ENCODE measurements at regions not wholly inside any gene's neighbourhood (a gene's known extent, or its start where the extent isn't known, plus 50 kb on each side); places are given as distances from the start of the nearest gene placed in this dataset.

DNA sequence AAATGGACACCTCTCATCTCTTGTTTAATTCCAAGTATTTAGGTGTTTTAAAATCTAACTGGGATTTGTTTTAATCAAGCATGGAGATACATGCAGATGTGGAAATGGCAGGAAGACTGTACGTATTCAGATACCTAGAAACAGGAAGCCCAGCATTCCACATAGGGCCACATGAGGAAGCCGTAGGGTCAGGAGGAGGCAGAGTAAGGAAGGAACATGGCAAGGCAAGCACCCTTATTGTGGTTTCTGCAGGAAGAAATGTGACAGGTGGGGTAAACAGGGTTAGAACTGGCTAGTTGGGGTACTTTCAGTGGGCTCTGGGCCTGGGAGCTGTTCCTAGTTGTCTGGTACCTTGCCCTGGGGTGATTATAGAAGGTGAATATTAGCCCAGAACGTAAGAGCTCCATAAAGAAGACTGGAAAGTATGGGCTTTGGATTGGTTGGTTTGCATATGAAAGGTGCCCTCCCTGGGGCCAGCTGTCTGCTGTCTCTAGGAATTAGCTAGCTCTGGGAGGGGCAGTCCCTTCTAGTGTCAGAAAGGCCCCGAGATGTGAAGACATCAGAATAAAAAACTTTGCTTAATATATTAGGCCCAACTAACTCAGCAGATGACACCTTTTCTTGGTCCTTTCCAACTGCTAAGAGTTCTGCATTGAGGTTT is 107.7 kb upstream of the CADPS start:
- DNase-seq: no peak

DNA sequence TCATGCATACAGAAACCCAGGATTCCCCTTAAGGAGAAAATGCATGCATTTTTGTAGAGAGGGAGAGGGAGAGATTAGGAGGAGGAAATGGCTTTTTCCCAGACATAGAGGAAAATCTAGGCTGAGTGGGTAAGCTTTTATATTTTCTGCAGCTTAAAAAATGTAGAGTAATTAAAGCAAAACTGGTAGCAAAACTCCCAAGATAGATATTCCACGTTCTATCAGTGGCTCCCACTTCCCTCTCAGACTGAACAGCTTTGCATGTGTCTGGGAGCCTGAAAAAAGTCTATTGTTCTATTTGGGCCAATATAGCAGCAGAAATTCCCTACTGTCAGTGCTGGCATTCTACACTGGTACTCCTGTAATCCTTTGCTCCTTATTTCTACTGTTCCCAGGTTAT is 110.8 kb upstream of the CADPS start:
- no peak for DNase-seq

DNA sequence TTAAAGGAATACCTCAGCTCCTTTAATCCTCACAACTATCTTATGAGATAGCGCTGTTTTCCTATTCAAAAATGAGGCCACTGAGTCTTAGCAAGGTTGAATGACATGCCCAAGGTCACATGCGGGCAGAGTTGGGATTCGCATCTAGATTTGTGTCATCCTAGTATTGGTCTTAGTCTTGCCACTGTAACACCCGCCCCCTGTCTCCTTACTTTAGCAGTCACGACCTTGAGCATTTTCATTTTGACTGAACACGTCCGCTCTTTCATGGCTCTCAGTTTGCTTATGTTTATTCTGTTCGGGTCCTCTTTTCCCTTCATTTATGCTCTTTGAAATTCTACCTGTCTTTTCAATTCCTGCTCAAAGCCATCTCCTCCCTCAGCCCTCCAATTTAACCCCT is 112.5 kb upstream of the CADPS start:
- DNase-seq: no peak

DNA sequence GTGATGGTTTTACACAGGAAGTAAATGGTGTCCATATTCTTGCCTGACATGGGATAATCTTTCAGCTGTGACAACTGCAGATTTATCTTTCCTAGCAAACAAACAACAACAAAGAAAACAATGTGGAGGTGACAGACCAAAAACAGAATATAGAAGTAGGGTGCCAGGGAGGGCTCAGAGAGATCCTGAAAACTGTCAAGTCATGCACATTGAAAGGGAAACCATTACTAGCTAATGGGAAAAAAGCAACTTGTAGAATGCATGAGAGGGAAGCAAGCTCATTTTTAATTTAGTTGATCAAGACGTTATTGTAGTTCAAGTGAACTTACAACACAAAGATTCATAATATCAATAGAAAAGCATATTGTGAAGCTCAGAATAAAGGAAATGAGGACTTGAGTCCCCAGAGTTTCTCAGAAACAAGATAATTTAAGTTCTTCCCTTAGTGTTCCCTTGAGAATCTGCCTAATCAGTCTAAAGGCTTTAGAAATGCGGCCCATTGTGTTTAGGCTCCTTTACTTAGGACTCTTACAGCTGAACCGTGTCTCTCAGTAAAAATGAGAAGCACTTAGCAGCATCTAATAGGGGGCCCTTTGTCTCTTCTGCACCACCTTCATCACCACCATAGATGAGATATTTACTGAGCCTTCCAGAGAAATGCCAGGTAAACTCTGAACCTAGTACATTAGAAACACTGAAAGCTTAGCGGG is 115.6 kb upstream of the CADPS start:
- no peak for DNase-seq

DNA sequence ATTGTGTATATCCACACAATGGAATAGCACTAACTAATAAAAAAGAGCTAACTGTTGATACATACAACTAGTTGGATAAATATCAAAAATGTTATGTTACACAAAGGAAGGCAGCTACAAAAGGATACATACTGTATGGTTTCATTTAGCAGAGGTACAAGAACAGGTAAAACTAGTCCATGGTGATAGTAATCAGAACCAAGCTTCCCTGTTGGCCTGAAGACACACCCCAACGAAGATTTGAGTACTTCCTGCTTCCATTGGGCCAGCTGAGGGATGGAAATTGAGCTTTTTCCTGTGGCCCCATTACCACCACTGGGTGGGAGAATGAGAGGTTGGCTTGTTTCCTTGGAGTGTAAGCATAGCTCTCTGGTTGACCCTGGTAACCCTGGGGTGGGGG is 117.3 kb upstream of the CADPS start:
- DNase-seq: no peak

DNA sequence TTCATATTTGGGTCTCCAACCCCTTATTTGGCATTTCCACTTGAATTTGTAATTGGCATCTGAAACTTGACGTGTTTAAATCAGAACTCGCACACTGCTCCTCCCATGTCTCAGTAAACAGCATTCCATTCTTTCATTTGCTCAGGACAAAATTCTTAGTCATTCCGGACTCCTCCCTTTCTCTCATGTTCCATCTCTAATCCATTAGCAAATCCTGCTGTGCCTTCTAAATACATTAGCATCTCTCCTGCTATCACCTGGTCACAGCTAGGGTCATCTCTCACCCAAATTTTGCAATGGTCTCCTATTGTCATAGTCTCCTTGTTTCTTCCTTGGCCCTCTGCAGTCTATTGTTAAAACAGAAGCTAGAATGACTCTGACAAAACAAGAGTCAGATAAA is 119.9 kb upstream of the CADPS start:
- DNase-seq: no peak

DNA sequence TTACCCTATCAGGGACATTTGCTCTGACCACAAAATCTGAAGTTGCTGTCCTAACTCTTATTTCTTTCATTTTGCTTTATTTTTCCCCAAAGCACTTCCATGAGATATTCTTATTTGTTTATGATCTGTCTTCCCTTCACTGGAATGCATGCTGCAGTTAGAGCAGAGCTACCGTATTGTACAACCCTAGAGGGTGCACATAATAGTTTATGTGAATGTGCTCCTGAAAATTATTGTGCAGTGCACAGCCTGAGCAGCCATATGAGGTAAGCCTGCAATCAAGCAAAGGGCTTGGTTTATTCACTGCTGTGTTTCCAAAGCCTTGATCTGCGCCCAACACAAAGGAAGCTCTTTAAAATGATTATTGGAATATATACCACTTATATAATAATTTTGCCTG is 120.3 kb upstream of the CADPS start:
- no peak for DNase-seq

DNA sequence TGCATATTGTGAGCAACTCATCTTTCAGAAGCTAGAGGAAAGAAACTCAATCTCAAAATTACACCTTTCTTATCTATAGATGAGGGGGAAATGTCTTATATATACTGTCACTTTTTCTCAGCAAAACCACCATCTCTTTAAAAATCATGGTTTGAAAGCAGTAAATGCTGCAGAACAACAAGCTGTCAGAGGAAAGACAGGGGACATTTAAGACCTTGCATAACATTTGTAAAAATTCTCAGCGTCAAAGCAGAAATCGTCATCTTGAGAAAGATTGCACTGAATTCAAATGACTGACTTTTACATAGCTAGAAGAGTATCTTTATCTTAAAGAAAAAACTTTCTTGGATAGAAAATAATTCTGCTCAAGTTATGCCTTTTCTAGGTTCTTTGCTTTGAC is 122.2 kb upstream of the CADPS start:
- no peak for DNase-seq

DNA sequence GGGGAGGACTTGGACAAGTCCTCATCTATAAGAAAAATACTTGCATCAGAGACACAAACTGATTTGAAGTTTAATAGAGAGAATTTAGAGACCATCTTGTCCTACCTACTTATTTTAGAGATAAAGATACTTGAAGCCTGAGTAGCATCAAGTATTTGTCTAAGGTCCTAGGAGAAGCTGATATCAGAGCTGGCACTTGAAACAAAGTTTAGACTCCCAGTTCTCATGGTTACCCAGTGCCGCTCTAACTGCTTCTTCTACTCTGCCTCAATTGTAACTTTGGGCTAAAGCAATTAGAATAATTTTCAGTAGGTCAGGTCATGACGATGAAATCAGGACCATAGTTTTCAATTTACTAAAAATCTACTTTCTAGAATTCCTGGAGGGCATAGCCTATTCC is 123.9 kb upstream of the CADPS start:
- DNase-seq: no peak

DNA sequence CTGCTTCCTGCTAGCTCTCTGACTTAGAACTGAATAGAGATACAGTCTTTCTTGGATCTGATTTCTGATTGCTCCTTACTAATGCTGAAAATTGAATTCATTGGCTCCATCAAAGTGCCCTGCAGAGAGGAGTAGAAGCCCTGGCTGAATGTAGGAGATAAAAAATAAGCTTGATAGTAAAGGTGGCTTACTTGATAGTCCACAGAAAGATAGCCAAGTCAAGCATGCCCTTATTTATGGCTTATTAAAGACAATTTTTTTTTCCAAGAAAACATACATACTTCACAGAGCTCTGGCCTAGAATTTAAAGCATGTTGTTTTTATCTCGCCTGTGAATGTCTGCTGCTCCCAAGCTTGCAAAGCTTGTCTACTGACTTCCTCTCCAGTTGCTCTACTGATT is 124.6 kb upstream of the CADPS start:
- DNase-seq: no peak

DNA sequence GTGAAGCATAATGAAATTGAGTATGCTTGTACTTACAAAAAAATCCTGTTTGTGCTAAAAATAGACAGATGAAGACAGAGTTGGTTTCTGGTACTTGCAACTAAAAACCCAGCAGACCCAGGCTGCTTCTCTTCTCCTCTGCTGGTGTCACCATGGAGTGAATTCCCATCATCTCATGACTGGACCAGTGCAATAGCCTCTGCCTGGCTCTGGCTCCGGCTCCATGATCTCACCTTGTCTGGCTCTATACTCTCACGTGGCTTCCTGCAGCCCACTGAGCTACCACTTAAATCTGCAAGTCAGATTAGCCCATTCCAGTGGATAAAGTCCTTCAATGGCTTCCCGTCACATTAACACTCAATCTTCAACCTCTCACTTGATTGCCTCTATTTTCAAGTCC is 129.2 kb upstream of the CADPS start:
- DNase-seq: no peak

DNA sequence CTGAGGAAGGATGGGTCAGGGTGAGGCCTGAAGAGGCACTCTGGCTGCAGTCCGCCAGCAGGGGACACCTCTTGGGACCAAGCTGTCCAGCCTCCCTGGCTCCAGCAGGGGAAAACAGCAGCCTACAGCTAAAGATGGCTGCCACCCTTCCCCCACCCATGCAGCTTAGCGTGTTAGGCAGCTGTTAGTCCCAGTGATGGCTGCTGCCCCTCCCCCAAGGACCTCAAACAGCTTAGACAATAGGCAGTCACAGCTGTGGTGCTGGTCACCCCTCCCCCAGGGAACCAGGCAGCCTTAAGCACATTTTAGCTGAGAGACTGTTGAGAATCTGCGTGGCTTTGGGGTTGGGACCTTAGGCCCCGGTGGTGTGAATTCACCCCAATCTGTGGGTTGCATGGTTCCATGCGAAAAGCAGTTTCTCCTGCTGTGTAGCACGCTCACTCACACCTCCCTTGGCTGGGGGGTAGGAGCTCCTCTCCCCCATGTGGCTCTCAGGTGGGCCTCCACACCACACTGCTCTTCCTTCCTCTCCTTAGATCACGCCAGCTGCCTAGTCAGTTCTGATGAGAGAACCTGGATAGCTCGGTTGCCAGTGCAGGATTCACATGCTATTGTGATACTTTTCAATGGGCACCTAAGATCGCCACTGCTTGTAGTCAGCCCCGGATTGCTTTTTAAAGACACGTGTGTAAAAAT is 140.5 kb upstream of the CADPS start:
- no peak for DNase-seq

DNA sequence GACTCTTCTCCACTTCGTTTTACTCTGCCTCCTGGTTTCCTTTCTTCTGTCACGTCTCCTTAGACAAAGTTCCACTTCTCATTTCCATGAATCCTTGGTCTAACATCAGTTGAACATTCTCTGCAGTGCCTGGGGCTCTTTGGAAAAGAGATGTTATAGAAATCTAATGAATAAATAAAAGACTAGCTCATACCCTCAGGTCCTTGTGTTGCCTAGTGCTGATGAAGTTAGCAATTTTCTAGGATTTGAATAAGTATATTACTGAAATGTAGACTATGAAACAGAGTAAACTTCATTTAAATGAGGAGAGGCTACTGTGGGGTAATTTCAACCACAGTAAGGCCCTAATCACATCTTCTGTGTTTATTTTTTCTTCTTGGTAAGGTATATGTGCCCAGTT is 146.9 kb upstream of the CADPS start:
- DNase-seq: no peak

DNA sequence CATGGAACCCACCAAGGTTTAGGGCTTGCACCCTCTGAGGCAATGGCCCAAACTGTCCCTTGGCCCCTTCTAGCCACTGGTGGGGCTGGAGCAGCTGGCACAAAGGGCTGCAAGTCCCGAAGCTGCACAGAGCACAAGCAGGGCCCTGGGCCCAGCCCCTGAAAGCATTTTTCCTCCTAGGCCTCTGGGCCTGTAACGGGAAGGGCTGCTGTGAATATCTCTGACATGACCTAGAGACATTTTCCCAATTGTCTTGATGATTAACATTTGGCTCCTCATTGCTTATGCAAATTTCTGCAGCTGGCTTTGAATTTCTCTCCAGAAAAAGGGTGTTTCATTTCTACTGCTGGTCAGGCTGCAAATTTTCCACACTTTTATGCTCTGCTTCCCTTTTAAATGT is 151.5 kb upstream of the CADPS start:
- no peak for DNase-seq

DNA sequence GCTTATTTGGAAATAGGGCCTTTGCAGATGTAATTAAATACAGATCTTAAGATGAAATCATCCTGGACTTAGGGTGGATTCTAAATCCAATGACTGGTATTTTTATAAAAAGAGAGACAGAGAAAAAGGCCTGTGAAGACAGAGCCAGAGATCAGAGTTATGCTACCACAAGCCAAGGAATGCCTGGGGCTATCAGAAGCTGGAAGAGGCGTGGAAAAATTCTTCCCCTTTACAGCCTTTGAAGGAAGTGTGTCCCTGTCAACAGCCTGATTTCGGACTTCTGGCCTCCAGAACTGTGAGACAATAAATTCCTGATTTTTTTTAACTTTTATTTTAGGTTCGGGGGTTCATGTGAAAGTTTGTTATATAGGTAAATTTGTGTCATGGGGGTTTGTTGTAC is 154.1 kb upstream of the CADPS start:
- DNase-seq: no peak

DNA sequence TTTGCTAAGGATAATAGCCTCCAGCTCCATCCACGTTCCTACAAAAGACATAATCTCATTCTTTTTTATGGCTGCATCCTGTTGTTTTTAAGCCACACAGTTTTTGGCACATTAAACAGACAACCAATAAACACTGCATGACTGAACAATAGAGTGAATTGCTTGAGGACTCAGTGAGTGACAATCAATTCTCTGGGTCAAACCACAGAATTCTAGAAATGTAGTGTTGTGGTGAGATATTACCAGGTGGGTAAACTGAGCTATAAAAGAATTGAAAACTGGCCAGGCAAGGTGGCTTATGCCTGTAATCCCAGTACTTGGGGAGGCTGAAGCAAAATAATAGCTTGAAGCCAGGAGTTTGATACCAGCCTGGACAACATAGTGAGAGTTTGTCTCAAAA is 154.7 kb upstream of the CADPS start:
- no peak for DNase-seq

DNA sequence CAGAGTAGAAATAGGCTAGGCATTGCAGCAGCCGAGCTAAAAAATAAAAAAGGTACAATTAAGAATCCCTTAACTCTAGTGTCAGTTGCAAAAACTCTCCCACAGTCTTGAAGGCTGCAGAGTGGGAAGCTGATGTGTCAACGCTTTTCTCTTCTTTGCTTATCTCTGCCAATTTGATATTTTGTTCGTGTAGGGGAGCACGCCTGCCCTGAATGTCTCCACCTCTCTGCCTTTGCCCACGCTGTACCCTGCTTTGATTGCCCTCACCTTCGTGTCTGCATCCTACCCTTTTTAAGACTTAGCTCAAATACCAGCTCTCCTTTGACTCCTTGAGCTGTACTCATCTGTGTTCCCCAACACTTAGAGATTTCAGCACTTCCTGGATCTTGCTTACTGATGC is 155.4 kb upstream of the CADPS start:
- DNase-seq: no peak

DNA sequence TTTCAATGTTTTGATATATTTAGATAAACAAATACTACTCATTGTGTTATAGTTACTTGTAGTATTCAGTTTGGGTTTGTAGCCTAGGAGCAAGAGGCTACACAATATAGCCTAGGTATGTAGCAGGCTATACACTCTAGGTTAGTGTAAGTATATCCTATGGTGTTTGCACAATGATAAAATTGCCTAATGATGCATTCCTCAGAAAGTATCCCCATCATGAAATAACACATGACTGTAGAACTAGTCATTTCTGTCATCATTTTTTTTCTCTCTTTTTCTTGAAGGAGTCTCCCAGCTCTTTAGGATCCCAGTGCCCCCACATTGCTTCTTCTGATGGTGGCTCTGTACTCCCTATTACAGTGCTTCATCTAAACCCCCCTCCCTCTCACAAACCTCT is 157.7 kb upstream of the CADPS start:
- no peak for DNase-seq

DNA sequence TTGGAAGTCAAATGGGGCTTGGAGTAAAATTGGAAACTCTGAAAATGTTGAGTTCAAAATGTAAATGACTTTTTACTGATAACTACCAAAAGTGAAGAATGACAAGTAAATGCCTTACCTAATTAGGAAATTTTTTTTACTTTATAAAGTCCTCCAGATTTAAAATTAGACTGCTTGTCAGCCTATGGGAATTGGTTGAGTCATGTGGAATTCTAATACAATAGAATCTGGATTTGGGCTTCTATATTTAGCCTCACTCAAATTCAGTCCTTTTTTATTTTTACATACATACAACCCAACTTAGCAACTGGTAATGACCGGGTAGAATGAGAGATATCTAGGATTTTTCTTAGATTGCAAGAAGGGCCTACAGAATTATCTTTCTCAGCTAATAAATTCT is 158.9 kb upstream of the CADPS start:
- no peak for DNase-seq

DNA sequence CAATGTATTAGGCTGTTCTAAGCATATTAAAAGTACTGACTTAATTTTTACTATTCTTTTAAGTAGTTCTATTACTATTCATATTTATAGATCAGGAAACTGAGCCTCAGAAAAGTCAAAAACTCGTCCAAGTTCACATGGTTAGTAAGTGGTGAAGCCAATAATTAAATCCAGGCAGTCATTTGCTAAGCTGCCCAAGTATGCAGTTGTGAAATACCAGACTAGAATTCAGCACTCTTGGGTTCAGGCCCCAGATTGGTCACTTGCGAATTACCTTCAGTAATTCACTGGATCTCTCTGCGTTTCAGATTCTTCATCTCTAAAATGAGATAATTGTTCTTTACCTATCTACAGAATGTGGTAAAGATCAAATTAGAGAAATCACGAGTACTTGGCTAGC is 161.9 kb upstream of the CADPS start:
- no peak for DNase-seq

DNA sequence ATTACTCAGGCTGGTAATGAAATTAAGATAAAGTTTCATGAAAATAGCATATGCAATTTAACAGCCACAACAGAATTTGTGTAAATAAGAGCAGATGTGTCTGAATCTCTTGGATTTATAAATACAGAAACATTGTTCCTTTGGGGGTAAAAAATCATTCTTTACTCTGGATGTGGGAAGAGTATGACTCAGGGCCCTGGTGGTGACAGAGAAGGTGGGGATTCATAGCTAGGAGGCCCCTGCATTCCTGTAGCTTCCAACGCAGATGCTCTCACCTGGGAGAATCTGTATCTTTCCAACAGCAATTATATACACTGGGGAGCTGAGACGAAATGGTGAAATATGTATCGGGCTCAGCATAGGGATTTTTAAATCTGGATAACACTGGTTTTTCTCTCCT is 167.6 kb upstream of the CADPS start:
- no peak for DNase-seq

DNA sequence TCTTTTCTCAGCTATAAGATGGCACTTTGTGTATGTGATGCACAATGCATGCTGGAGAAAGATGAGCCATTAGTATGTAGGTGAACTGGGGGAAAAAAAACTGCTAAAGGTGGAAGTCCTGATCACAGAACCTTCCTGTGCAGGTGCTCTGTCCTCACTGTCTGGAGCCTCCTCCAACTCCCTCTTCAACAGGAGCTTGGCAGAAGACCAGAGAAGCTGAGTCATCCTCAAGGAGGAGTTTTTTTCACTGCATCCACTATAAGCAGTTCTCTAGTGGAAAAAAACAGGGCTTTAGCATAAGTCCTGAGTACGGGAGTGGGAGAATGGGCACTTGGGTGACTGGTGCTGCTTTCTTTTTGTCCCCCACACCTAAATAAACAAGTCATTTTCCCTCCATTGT is 168.4 kb upstream of the CADPS start:
- DNase-seq: no peak

DNA sequence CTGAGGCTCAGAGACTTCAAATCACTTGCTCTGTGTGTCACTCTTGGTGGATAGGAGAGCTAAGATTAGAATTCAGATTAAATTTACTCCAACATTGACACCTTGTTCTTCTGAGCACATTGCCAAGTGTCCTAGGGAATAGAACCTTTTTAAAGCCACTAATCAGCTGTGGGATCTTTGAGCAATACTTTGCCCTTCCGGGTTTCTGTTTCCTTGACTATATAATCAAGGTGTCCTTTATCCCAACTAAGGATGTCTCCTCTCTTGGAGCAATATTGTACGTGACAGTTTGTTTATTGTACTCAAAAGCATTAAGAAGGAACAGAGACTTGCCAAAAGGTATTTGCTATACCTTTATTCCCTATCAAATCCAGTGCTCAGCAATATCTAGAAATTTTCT is 170.9 kb upstream of the CADPS start:
- no peak for DNase-seq

DNA sequence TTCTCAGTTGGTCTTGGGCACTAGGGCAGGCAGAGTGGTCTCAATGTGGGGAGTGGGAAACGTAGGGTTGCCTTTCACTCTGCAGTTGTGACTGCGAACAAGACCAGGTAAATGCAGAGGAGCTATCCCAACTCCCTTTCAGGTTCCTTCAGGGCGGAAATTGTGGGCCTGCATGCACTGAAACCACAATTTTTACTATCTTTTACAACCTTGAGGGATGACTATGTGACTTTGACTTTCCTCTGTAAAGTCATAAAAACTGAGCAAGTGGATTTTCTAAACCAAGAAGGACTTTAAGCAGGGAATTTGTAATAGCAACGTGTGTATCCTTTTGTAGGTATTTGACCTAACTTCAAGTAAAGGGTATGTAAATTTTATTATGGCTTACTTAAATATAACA is 171.4 kb upstream of the CADPS start:
- DNase-seq: no peak

DNA sequence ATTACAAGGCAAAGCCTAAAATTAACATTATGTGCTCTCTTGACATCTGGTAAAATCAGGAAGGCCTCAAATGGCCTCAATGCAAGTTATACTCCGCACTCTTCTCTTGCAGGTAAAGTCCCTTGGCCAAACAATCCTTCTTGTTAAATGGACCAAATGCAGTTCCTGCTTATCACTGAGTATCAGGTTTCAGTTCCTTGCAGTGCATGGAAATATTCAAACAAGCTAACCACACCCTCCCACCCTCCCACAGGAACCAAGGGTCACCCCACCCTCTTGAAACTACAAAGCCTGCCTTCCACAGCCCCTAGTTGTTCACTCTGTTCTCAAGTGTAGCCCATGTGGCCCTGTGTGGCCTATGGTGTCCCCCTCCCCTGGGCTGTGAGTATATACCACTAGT is 171.9 kb upstream of the CADPS start:
- peak; percentile 21 for DNase-seq
